ENCODE measurements at regions not wholly inside any gene's neighbourhood (a gene's known extent, or its start where the extent isn't known, plus 50 kb on each side); places are given as distances from the start of the nearest gene placed in this dataset.
"Not testable (repeated sequence)": the region's sequence is repeated elsewhere in the genome, so short reads cannot be mapped to it uniquely, and the experiment has no call there.

DNA sequence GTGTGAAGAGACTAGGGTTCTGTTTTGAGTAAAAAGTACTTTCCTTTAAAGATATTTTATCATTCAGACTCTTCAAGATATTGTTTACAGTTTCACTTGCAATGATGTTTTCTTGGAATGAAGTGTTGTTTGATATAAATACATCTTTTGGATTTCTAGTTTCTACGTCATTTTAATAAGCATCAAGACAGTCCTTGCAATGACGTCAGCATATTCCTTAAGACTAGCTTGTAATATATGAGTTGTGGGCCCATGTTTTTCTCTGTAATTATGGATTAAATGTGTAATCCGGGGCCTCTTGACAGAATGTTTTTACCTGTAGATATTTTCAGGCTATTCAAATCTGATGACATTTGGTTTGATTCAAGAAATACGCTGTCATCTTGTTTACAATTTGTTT lies 66.1 kb downstream of the RBMX2 start:
- DNase-seq: no peak

DNA sequence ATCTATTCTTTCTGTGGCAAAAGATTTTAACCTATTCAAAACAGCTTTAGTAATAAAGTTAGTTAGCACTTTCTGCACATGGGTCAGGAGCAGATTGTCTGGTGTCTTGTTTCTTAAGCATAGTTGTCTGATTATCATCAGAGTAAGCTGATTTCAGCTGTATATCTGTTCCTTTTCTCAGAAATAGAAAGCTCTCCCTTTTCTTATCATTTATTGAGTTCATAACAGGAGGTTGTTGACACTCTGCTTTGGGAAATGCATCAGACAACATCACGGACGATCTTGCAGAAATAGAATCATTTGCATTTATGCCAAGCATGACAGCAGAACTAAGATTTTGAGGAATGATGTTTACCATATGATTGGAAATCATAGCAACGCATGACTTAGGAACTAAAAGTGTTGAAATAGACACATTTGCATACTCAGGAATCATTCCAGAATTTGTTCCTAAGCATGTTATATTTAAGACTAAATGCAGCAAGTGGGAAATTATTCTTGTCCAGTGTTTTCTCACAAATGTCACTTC lies 66.7 kb downstream of the RBMX2 start:
- no peak for DNase-seq

DNA sequence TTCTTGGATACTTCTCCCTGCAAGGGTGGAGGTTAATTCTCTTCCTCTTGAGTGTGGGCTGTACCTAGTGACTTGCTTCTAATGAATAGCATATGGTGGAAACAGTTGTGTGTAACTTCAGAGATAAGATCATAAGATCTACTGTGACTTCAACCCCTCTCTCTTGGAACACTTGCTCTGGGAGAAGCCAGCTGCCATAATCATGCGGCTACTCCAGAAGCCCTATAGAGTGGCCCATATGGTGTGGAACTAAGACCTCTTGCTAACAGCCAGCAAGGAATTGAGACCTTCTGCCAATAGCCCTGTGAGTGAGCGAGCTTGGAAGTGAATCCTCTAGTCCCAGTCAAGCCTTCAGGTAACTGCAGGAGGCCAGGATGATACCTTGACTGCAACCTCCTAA lies 81.1 kb downstream of the RBMX2 start:
- DNase-seq: no peak

DNA sequence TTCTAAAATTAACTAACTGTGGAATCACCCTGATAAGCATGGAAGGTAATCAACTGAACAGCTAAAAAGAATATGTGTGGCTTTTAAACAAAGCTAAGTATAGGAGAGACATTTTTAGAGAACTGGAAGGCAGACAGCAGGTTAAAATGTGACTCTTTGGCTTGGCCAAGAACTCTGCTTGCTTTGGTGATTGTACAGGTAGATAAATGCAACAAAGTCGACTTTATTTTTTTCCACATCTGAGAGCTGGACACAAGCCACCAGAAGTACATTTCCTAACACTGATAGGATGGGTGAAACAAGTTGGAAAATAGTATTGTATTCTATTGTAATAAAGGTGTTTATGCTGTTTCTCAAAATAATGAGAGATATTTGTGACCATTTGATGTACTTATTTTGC lies 84.1 kb downstream of the RBMX2 start:
- DNase-seq: no peak

DNA sequence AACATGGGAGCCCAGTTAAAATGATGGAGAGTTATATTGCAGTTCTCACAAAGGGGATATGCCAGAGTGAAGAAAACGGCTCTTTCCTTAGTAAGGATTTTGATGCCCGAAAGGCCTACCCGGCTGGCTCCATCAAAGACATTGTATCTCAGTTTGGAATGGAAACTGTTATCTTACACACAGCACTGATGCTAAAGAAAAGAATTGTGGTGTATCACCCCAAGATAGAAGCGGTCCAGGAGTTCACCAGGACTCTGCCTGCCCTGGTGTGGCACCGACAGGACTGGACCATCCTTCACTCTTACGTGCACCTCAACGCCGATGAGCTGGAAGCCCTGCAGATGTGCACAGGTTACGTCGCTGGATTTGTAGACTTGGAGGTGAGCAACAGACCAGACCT lies 93.7 kb downstream of the RBMX2 start:
- DNase-seq: not testable (repeated sequence)

DNA sequence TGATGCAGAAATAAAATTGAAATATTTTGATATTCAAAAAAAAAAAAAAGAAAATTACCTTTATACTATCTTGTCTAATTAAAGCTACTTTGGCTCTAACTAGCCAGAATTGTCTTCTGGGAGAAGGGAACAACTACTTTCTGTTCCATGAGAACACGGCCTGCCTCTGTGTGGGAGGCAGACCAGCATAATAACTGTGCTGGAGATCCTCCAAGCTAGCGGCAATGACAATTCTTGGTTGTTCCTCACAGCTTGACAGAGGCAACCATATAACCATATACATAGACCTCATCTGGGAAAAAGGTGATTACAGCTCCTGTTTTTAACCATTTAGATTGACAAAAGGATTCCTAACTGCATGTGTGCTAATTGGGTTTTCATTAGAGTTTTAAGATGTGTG lies 95.7 kb downstream of the RBMX2 start:
- DNase-seq: no peak

DNA sequence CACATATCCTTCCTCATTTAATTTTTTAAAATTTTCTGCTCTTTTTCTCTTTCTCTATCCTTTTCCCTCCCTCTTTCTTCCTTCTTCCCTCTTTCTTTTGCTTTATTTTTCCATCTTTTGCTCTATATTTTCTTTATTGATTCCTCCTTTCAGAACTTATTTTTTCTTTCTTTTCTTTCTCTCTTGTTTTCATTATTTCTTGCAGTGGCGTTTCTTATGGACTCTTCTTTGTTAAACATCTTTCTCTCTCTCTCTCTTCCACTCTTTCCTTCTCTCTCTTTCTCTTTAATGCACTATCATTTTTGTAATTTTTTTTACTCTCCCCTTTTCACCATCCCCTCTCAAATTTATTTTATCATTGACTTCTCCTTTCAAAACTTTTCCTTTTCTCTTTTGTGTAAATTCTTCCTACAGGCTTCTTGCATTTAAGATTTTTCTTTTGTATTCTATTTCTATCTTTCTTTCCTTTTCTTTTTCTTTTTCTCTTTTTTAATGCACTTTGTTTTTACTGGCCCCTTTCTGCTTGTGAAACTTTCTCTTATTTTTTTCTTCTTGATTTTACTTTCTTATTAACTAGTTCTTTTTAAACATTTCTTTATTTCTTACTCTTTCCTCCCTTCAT lies 97.0 kb downstream of the RBMX2 start:
- no peak for DNase-seq

DNA sequence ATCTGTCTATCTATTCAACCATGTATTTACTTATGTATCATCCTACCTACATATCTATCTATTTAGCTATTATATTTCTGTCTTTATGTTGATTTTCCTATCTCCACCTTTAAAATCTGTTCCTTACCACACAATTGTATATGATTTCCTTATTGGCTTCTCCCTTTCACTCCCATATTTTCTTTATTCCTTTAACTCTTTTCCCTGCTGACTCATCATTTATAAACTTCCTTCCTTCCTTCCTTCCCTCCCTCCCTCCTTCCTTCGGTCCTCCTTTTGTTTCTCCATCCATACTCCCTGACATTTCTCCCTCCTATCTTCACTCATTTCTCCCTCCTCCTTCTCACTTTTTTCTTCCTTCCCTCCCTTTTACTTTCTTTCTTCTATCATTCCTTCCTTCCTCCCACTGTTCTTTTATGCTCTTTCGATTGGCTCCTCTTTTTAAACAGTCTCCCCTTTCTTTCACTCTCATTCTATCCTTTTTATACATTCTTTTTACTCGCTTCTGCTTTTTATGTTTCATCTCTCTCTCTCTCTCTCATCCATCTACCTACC lies 100.3 kb downstream of the RBMX2 start:
- DNase-seq: no peak

DNA sequence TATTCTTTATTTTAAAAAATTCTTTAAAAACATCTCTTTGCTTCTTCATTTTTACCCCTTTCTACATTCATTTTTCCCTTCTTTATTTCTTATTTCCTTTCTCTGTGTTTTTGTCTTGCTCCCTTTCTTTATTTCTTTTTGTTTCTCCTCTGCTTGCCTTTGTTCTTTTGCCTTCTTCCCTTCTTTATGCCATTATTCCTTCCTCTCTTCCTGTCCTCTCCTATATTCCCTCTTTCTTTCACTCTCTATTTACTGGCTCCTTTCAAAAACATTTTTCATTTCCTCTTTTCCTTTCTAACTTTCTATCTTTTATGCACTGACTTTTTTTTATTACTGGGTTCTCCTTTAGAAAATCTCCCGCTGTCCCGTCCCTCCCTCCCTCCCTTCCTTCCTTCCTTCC lies 102.2 kb downstream of the RBMX2 start:
- no peak for DNase-seq

DNA sequence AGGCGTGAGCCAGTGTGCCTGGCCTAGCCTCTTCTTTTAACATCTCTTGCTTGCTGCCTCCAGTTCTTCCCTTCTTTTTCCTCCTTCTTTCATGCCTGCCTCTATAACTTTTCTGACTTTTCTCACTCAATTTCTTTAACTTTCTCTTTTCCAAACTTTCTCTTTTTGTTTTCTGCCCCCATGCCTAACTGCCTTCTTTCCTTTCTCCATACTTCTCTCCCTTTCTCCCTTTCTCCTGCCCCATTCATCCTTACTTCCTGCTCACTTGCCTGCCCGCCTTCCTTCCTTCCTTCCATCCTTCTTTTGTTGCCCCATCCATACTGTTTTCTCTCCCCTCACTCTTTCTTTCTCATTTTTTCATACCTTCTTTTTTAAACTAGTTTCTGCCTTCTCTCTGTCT lies 105.2 kb downstream of the RBMX2 start:
- DNase-seq: no peak

DNA sequence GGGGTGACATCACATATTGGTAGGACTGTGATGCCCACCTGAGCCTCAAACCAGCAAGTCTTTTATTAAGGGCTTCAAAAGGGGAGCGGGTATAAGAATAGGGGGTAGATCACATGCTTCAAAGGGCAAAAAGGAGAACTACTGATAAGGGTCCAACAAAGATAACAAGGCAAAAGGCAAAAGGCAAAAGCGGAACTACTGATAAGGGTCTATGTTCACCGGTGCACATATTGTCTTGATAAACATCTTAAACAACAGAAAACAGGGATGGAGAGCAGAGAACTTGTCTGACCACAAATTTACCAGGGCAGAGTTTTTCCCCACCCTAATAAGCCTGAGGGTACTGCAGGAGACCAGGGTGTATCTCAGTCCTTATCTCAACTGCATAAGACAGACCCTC lies 110.7 kb downstream of the RBMX2 start:
- DNase-seq: not testable (repeated sequence)

DNA sequence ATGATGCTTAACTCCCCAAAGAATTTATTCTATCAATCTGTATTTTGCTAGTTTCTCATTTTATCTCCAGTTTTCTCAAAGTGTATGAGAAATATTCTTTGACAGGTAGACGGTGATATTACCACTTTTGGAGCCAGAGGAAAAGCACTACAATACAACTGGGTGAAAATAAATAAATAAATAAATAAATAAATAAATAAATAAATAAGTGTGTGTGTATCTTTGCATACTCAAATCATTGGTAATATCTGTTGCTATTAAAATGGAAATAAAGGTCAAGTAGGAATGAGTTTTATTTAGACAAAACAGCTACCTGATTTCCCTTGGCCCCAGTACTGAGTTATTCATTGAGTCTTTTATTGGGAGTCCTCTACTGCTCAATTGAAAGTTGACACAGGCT lies 114.3 kb downstream of the RBMX2 start:
- DNase-seq: no peak

DNA sequence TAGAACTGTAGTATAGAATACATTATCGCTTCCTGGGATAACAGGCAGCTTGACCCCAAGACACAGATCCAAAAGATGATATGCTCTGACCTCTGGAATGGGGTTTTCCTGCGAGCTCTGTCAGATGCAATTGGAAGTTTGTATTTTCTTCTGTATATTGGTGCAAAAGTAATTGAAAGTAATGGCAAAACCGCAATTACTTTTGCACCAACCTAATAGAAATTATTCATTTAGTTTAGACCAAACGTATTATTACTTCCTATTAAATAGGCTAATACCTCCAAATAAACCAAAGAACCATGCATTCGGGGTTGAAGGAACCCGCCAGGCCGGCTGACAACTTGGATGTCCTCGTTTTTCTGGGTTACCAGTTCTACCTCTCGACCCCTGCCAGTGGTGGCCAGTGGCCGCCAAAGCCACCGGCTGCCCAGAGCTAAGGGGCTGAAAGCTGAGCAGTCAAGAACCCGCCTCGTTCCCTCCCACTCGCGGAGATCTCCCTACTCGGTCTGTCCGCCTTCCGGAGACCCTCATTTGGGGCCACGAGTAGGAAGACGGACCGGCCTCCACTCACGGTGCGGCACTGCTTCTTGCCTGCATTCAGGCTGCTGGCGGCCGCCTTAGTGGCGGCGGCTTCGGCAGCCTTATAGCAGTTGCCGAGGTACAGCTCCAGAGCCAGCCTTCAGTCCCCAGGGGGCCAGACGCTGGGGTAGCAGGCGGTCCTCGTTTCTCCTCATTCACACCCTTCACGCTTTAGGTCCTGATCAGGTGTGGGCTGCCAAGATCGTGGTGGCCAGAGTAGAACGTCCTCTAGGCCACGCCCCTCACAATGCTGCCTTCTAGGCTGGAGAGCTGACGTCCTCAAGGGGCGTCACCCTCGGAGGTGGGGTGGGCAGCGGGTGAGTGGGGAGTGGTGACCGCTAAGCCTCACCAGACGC lies 121.9 kb downstream of the RBMX2 start:
- DNase-seq: no peak

DNA sequence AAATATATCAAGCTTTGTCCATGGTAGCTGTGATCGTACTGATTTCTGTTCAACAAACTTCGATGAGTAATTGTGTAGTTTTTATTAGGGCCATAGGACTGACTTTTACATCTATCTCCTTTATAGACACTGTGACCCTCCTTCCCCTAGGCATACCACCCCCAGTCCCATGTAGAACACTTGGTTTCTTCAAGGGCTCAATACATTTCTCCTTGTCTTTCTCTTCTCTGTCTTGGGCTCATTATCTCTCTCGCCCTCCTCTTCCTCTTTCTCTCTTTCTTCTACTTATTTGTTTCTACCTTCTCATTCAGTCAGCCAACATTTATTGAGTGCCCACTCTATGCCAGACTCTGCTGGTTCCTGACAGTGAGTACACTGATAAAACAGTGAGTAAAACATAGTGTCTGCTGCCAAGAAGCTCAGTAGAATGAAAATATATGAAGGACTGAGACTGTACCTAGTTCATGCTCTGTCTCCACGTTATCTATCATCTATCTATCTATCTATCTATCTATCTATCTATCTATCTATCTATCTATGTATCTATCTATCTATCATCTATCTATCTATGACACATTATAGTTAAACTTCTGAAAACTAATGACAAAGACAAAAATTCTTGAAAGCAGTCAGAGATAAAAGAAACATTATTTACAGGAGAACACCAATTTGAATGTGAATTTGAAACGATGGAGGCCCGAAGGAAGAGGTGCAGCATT lies 122.8 kb downstream of the RBMX2 start:
- DNase-seq: no peak

DNA sequence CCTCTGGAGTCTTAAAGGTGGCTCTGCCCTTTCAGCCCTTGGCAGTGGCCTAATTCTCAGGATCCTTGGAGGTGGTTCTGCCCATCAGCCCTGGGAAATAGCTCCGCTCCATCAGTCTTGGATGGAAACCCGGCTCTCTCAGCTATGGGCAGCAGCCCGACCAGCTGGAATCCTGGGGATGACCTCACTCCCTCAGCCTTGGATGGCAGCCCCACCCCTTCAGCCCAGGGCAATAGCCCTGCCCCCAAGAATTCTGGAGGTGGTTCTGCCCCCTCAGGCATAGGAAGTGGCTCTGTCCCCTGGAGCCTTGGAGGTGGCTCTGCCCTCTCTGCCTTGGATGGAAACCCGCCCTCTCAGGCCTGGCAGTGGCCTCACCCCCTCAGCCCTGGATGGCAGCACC lies 127.7 kb downstream of the RBMX2 start:
- DNase-seq: no peak

DNA sequence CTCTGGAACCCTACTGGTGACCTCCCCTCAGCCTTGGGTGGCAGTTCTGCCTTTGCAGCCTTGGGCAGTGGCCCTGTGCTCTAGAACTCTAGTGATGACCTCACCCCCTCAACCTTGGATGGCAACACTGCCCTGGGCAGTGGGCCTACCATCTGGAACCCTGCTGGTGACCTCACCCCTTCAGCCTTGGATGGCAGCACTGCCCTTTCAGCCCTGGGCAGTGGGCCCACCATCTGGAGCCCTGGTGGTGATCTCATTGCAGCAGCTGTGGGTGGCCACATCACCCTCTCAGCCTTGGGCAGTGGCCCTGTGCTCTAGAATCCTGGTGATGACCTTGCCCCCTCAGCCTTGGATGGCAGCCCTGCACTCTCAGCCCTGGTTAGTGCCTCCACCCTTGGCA lies 129.3 kb downstream of the RBMX2 start:
- no peak for DNase-seq

DNA sequence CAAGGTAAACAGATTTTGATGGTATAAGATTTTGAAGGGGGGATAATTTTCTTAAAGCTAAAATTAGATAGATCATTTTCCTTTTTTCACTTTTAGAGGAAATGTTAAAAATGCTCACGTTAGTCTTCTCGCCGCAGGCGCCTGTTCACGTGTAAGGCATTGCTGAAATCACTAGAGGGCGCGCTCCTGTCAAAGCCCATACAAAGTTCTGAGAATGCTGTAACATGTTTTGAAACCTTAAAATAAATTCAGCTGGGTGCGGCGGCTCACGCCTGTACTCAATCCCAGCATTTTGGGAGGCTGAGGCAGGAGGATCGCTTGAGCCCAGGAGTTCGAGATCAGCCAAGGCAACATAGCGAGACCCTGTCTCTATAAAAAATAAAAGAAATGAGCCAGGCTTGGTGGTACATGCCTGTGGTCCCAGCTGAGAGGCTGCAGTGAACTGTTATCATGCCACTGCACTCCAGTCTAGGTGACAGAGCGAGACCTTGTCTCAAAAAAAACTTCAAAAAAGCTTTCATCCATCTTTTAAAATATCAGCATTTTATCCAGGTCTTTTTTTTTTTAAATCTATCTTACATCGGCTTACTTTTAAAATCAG lies 138.0 kb downstream of the RBMX2 start:
- DNase-seq: peak; percentile 14

DNA sequence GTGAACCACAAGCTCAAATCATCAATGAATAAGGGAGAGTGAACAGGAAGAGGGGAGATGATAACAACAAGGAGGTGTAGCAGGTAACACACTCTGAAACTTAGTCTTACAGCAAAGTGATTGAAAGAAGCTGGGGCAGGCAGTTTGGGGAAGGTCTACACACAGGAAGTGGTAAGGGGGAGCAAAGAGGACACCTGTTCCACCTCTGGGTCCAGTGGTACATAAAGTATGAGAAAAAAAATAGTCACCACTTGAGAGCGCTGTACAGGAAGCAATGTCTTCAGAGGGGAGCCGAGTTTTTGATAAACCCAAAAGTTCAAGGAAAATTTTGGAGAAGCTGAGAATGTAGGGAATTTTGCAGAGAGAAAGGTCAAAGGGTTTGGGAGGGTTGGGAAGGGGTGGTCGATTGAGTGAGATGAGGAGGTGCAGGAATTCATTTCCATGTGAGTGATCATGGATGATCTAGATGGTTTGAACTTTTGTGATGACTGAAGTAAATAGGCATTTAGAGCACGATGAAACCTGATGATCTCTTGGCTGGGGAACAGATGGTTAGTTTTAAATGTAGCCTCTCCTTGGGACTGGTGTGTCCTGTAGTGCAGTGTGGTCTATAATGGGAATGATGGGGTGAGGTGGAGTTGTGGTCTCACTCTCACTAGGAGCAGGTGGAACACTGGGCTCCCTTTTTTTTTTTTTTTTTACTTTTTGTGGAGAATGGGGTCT lies 142.0 kb downstream of the RBMX2 start:
- DNase-seq: no peak

DNA sequence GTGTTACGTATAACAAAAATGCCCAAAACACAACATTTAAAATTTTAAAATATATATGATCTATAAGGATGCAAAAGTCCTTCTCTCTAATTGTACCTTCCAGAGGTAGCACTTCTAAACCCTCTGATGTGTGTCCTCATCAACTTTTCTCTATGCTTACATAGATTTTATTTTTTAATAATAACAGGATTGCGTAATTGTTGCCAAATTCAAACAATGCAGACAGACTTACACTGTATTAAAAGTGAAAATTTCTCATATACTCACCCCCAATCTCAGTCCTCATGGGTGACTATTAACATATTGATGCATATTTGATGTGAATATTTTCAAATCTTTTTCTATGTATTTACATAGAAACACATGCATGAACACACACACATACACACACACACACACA lies 144.0 kb downstream of the RBMX2 start:
- DNase-seq: no peak

DNA sequence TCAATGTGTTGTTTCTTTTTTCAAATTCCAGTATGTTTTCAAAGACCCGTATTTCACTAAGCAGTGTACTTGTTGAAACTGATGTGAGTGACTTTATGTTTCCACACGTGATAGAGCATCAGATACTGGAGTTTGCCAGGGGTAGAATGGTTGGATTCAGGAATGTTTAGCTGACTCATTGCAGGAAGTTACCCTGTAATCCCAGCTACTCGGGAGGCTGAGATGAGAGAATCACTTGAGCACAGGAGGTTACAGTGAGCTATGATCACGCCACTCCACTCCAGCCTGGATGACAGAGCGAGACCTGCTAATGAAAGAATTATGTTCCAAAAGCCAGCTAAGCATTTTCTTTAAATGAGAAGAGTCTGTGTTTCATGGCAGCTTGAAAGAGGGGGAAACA lies 147.6 kb downstream of the RBMX2 start:
- not testable (repeated sequence) for DNase-seq

DNA sequence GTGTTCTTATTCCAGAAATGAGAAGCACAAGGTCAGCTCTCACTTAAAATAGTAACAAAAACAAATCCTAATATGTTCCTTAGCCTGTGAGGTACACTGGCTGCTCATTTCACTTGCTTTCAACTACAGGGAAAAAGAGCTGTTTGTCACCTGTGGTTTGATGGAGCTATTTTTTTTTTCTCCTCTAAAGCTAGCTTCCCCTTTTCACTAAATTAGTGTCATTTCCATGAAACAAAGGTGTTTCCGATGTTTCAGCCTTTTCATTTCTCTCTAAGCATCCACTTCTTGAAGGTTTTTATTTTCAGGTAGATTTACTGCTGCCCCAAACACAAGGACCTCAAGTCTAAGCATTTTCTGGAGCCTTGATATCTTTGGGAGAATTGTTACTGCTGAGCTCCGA lies 148.6 kb downstream of the RBMX2 start:
- DNase-seq: no peak

DNA sequence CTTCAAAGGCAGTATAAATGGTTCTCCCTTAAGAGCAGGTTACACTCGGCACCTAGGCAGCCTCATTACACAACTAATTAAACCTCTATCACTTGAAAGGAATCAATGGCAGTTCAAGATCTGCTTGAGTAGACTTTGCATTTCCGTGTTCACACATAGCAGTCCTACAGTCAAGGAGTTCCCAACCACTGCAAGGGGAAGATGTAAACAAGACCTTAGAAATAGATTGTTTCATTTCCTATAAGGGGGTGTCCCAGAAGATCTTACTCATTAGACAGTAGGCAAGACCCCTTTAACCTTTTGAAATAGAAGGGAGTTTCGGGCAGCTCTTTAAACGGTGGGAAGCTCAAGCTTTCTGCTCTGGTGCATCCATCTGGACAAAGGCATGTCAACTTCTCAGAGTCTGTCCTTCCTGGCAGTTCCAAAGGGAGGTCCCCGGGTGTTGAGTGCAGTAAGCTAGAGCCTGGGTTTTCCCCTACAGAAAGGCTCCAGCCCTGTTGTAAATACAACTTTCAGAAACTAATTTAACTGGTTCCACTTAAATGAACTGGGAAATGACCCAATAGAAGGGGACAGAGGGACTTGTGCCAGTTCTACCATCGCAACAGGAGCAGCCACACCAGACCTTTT lies 150.8 kb downstream of the RBMX2 start:
- DNase-seq: no peak

Data from GDM1 (cell line).